H9 (cell line): ENCODE measurements at regions not wholly inside any gene's neighbourhood (a gene's known extent, or its start where the extent isn't known, plus 50 kb on each side); places are given as distances from the start of the nearest gene placed in this dataset.

Experiments used
- DNase-seq: peaks from one replicate; pipeline ENCODE4 v3.0.0-alpha.2; 2017
- H2AFZ ChIP-seq: one replicate; pipeline ENCODE4 v1.6.1; 2013; ENCODE audit warnings: mild to moderate bottlenecking, low read length, control low read depth, moderate library complexity
- H2AK5ac ChIP-seq: 2 replicates; pipeline ENCODE4 v1.6.1; 2013; ENCODE audit warnings: low read length, control low read depth, mixed read lengths; ENCODE audit not compliant: insufficient read length
- H2BK120ac ChIP-seq: one replicate; pipeline ENCODE4 v1.6.1; 2013; ENCODE audit warnings: low read depth, mild to moderate bottlenecking, low read length, control low read depth, inconsistent platforms; ENCODE audit not compliant: poor library complexity, severe bottlenecking
- H2BK12ac ChIP-seq: 2 replicates; pipeline ENCODE4 v1.6.1; 2013; ENCODE audit warnings: low read length, control low read depth, mixed read lengths, low read depth; ENCODE audit not compliant: insufficient read length
- H2BK15ac ChIP-seq: 2 replicates; pipeline ENCODE4 v1.6.1; 2013; ENCODE audit warnings: low read depth, low read length, control low read depth
- H2BK20ac ChIP-seq: one replicate; pipeline ENCODE4 v1.6.1; 2013; ENCODE audit warnings: low read depth, mild to moderate bottlenecking, low read length, control low read depth, inconsistent platforms; ENCODE audit not compliant: poor library complexity, severe bottlenecking
- H2BK5ac ChIP-seq: 2 replicates; pipeline ENCODE4 v1.6.1; 2013; ENCODE audit warnings: low read length, control low read depth, mixed read lengths; ENCODE audit not compliant: insufficient read length
- H3K14ac ChIP-seq: 2 replicates; pipeline ENCODE4 v1.6.1; 2013; ENCODE audit warnings: low read length, control low read depth; ENCODE audit not compliant: insufficient read depth
- H3K18ac ChIP-seq: 2 replicates; pipeline ENCODE4 v1.6.1; 2013; ENCODE audit warnings: low read depth, mild to moderate bottlenecking, mixed read lengths, low read length, control low read depth; ENCODE audit not compliant: insufficient read length
- H3K23ac ChIP-seq: 2 replicates; pipeline ENCODE4 v1.6.1; 2013; ENCODE audit warnings: low read length, control low read depth, mixed read lengths, low read depth; ENCODE audit not compliant: insufficient read length
- H3K23me2 ChIP-seq: 2 replicates; pipeline ENCODE4 v1.6.1; 2013; ENCODE audit warnings: low read depth, mild to moderate bottlenecking, mixed read lengths, low read length, control low read depth; ENCODE audit not compliant: insufficient read length, poor library complexity, severe bottlenecking
- H3K27ac ChIP-seq: 2 replicates; pipeline ENCODE4 v1.5.1; 2013; ENCODE audit warnings: low read length, control low read depth, mixed read lengths, low read depth; ENCODE audit not compliant: insufficient read length
- H3K27me3 ChIP-seq: 2 replicates; pipeline ENCODE4 v1.6.1; 2013; ENCODE audit warnings: low read length, control low read depth, inconsistent platforms; ENCODE audit not compliant: insufficient read depth
- H3K4ac ChIP-seq: 2 replicates; pipeline ENCODE4 v1.6.1; 2013; ENCODE audit warnings: low read depth, mild to moderate bottlenecking, control low read depth, inconsistent platforms, low read length, moderate library complexity
- H3K4me1 ChIP-seq: 2 replicates; pipeline ENCODE4 v1.6.1; 2013; ENCODE audit warnings: low read length, control low read depth, inconsistent platforms; ENCODE audit not compliant: insufficient read depth
- H3K4me2 ChIP-seq: 2 replicates; pipeline ENCODE4 v1.6.1; 2013; ENCODE audit warnings: low read length, control low read depth, mixed read lengths; ENCODE audit not compliant: insufficient read length, insufficient read depth
- H3K56ac ChIP-seq: 2 replicates; pipeline ENCODE4 v1.6.1; 2013; ENCODE audit warnings: low read depth, mild to moderate bottlenecking, mixed read lengths, low read length, control low read depth; ENCODE audit not compliant: insufficient read length
- H3K79me1 ChIP-seq: 2 replicates; pipeline ENCODE4 v1.6.1; 2013; ENCODE audit warnings: low read depth, mild to moderate bottlenecking, moderate library complexity, low read length, control low read depth, inconsistent platforms; ENCODE audit not compliant: insufficient read depth, poor library complexity, severe bottlenecking
- H3K79me2 ChIP-seq: 2 replicates; pipeline ENCODE4 v1.6.1; 2013; ENCODE audit warnings: low read length, control low read depth, inconsistent platforms; ENCODE audit not compliant: insufficient read depth
- H3K9ac ChIP-seq: 2 replicates; pipeline ENCODE4 v1.6.1; 2013; ENCODE audit warnings: low read length, control low read depth, mixed read lengths; ENCODE audit not compliant: insufficient read length; ENCODE audit errors: extremely low read depth
- H3K9me3 ChIP-seq: one replicate; pipeline ENCODE4 v1.6.1; 2013; ENCODE audit warnings: low read depth, low read length, inconsistent platforms; ENCODE audit not compliant: control insufficient read depth
- H3T11ph ChIP-seq: one replicate; pipeline ENCODE4 v1.6.1; 2013; ENCODE audit warnings: mild to moderate bottlenecking, low read length, control low read depth, inconsistent platforms
- H4K20me1 ChIP-seq: one replicate; pipeline ENCODE4 v1.6.1; 2013; ENCODE audit not compliant: control insufficient read depth, insufficient read length, insufficient read depth
- H4K5ac ChIP-seq: 2 replicates; pipeline ENCODE4 v1.6.1; 2013; ENCODE audit warnings: low read depth, mild to moderate bottlenecking, mixed read lengths, low read length, control low read depth; ENCODE audit not compliant: insufficient read length
- H4K8ac ChIP-seq: replicated peaks from 2 replicates; pipeline ENCODE4 v1.6.1; 2013; ENCODE audit warnings: low read length, control low read depth, mixed read lengths, low read depth; ENCODE audit not compliant: insufficient read length
- H4K91ac ChIP-seq: 2 replicates; pipeline ENCODE4 v1.6.1; 2013; ENCODE audit warnings: low read depth, mild to moderate bottlenecking, moderate library complexity, mixed read lengths, low read length, control low read depth; ENCODE audit not compliant: insufficient read length
- H3K27ac Mint-ChIP-seq, 3 experiments: 2 replicates in 2 of 3; 3 replicates in 1 of 3; pipeline ENCODE4 v1.8.0; 2020 to 2021; ENCODE audit warnings: mixed read lengths in 3 of 3, mild to moderate bottlenecking in 1 of 3, moderate library complexity in 1 of 3
- H3K27me3 Mint-ChIP-seq: 2 replicates; pipeline ENCODE4 v1.8.0; 2021; ENCODE audit warnings: low read depth, mild to moderate bottlenecking, moderate library complexity, mixed read lengths
- H3K36me3 Mint-ChIP-seq, 3 experiments: 2 replicates in 2 of 3; 3 replicates in 1 of 3; pipeline ENCODE4 v1.8.0; 2020 to 2021; ENCODE audit warnings: low read depth in 3 of 3, mixed read lengths in 3 of 3; ENCODE audit not compliant: insufficient read depth in 1 of 3
- H3K4me1 Mint-ChIP-seq, 2 experiments: 2 replicates each; pipeline ENCODE4 v1.8.0; 2020; ENCODE audit warnings: mixed read lengths in 2 of 2
- H3K4me3 Mint-ChIP-seq, 2 experiments: 2 replicates in 1 of 2; 3 replicates in 1 of 2; pipeline ENCODE4 v1.8.0; 2020 to 2021; ENCODE audit warnings: mild to moderate bottlenecking in 2 of 2, mixed read lengths in 2 of 2, moderate library complexity in 1 of 2
- H3K9me3 Mint-ChIP-seq, 2 experiments: 2 replicates in 1 of 2; 3 replicates in 1 of 2; pipeline ENCODE4 v1.8.0; 2020; ENCODE audit warnings: mild to moderate bottlenecking in 2 of 2, mixed read lengths in 2 of 2, moderate library complexity in 1 of 2
- CTCF ChIP-seq: fragments of 200-600 bp; sonication (generic); conservative IDR thresholded peaks from 3 replicates; pipeline ENCODE4 v1.8.0; 2021; ENCODE audit warnings: antibody characterized with exemption, mild to moderate bottlenecking
- WGBS: extraction: QIAGEN DNeasy Blood & Tissue Kit; methylation state at CpG from one replicate; pipeline ENCODE4 v1.1.7; 2013; ENCODE audit warnings: missing lambda C conversion rate, low lambda C conversion rate, mixed read lengths; ENCODE audit not compliant: insufficient read length; ENCODE audit errors: extremely low coverage; 5-methylcytosine and 5-hydroxymethylcytosine counted together

GRCh38 chr16:5225931-5226655 is 128.5 kb upstream of the EEF2KMT start:
- Mint-ChIP-seq H3K27me3 (peaks cover 34% of the 10 kb centered on the region), H3K4me1 (peaks cover 22 to 38% of the 10 kb centered on the region in 2 experiments), H3K27ac (no peak overlapping the region), H3K4me3 (no peak overlapping the region), H3K36me3 (peaks cover 3 to 6% (median 4%) of the 10 kb centered on the region in 3 experiments; a peak in 5 of 7 replicates), H3K9me3 (peaks cover 9 to 11% of the 10 kb centered on the region in 2 experiments)
- no peak overlapping the region for H4K5ac ChIP-seq
- no peak for TF ChIP-seq CTCF
- no peak overlapping the region for H2BK20ac ChIP-seq
- no peaks in the 10 kb centered on the region for H3K79me2 ChIP-seq
- no peaks in the 10 kb centered on the region for H4K20me1 ChIP-seq
- H2BK5ac ChIP-seq, result no peak overlapping the region
- no peak for DNase-seq
- H4K8ac ChIP-seq, result no peak overlapping the region
- no peaks in the 10 kb centered on the region for H3K9me3 ChIP-seq
- H3K23me2 ChIP-seq, result no peaks in the 10 kb centered on the region
- no peak overlapping the region for H2BK15ac ChIP-seq
- H3K79me1 ChIP-seq, result no peaks in the 10 kb centered on the region
- H3K4me1 ChIP-seq, result peaks cover 7% of the 10 kb centered on the region; the same call in 1 of the 2 replicates
- no peak overlapping the region for H3K4ac ChIP-seq
- no peaks in the 10 kb centered on the region for H3K27me3 ChIP-seq
- no peak overlapping the region for H3K14ac ChIP-seq
- no peak overlapping the region for H2AFZ ChIP-seq
- no peak overlapping the region for H2AK5ac ChIP-seq
- H2BK12ac ChIP-seq, result no peak overlapping the region
- H3K4me2 ChIP-seq, result no peak overlapping the region
- H3K27ac ChIP-seq, result no peak overlapping the region
- no peak overlapping the region for H3T11ph ChIP-seq
- H4K91ac ChIP-seq, result no peak overlapping the region
- no CpG with 5 or more reads among the region's 10 CpGs for WGBS
- no peak overlapping the region for H3K9ac ChIP-seq
- no peak overlapping the region for H3K56ac ChIP-seq
- H3K23ac ChIP-seq, result no peak overlapping the region
- H2BK120ac ChIP-seq, result no peak overlapping the region
- H3K18ac ChIP-seq, result no peak overlapping the region
